ENCODE measurements at regions not wholly inside any gene's neighbourhood (a gene's known extent, or its start where the extent isn't known, plus 50 kb on each side); places are given as distances from the start of the nearest gene placed in this dataset.

DNA sequence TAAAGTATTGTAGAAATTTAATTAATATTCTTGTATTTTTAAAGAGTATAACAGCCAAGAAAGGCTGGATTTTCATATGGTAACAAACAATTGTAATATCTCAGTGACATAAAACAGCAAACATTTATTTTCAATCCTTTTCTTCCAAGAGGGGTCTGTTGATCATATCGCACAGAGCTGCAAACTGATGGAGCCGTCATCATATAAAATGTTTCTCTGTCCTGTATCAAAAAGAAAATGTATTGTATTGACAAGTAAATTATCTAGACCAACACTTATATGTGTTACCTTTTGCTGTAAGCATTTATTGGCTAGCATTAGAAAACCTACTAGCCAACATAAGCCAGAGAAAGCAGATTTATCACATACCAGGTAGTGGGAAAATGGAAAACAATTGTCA, 2861.4 kb upstream of the PCDH20 start:
- Histone ChIP-seq H3K36me3 (ENCODE audit: control insufficient read depth in 1 of 2, insufficient read depth in 2 of 2, low read length in 2 of 2) (no peaks in the 10 kb centered on the region), H3K27me3 (ENCODE audit: insufficient read depth, low read length) (no peaks in the 10 kb centered on the region), H3K9me2 (ENCODE audit: insufficient read depth) (0 out of 2 replicates have a peak, but pooled peaks cover 2% of the 10 kb centered on the region), H3K79me2 (ENCODE audit: insufficient read depth, low read length) (no peaks in the 10 kb centered on the region), H4K20me1 (ENCODE audit: insufficient read depth) (no peaks in the 10 kb centered on the region), H3K9ac (ENCODE audit: low read length) (no peak overlapping the region), H2AFZ (ENCODE audit: low read depth, low read length, poor library complexity, severe bottlenecking) (no peak overlapping the region), H3K9me3 (ENCODE audit: control insufficient read depth in 1 of 2, insufficient read depth in 1 of 2, low read depth in 1 of 2, low read length in 2 of 2) (peaks cover 3 to 5% of the 10 kb centered on the region in 2 experiments; a peak in 2 of 4 replicates), H3K27ac (ENCODE audit: low read depth, low read length) (no peak overlapping the region), H3K4me1 (ENCODE audit: control insufficient read depth in 1 of 2, insufficient read depth in 2 of 2, low read length in 2 of 2) (no peaks in the 10 kb centered on the region), H3K4me3 (replicated peaks in 1 of 2; ENCODE audit: low read depth in 1 of 2, low read length in 2 of 2) (no peak overlapping the region), H3K4me2 (ENCODE audit: low read length) (no peak overlapping the region)
- CTCF ChIA-PET, result no interaction called here
- TF ChIP-seq, protein P1, sequence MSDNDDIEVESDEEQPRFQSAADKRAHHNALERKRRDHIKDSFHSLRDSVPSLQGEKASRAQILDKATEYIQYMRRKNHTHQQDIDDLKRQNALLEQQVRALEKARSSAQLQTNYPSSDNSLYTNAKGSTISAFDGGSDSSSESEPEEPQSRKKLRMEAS (IDR thresholded peaks at IDR 0.05), result no peak
- TF ChIP-seq, protein P2, sequence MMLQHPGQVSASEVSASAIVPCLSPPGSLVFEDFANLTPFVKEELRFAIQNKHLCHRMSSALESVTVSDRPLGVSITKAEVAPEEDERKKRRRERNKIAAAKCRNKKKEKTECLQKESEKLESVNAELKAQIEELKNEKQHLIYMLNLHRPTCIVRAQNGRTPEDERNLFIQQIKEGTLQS (IDR thresholded peaks at IDR 0.05), result no peak
- TF ChIP-seq TCF7L2 (IDR thresholded peaks at IDR 0.05; ENCODE audit: borderline replicate concordance, extremely low read depth, insufficient read depth, insufficient read length) (no peak), POLR2A (IDR thresholded peaks at IDR 0.05; ENCODE audit: borderline replicate concordance, extremely low read depth, insufficient read depth, insufficient read length) (no peak), SP1 (IDR thresholded peaks at IDR 0.05; ENCODE audit: low read depth) (no peak), YY1 (IDR thresholded peaks at IDR 0.05; ENCODE audit: extremely low read depth, insufficient replicate concordance, low read depth, low read length) (no peak), CBX3 (IDR thresholded peaks at IDR 0.05; ENCODE audit: low read depth) (no peak), POLR2AphosphoS5 (IDR thresholded peaks at IDR 0.05; ENCODE audit: low read depth, low read length) (no peak)
- DNase-seq (ENCODE audit: low read depth, low spot score) (no peak), ATAC-seq (no peak)
- BruUV-seq (replicated peaks), result no TSS peak
- POLR2A ChIA-PET, result no interaction called here
- intact Hi-C loops (cut with micrococcal nuclease), result no loop called here
- RAD21 ChIA-PET (ENCODE audit: low non-redundant PET in 1 of 2, low total read pairs in 2 of 2, uncharacterized antibody in 2 of 2, unreplicated experiment in 2 of 2), result no interaction called here

DNA sequence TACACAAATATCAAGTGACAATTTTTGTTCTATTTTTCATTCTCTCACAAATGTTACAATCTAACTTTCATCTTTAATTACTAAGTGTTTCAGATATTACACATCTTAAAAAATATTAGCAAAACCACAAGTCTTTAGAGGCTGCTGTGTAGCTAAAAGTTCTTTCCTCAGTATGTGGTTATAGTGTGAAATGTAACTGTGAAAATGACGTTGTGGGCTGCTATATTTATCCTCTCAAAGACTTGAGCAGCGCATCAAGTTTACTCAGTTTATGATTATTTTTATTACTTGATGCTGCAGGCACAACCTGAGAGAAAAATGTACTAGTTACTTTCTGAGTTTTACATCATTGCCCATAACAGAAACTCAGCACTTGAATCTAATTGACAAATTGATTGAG, 2860.6 kb upstream of the PCDH20 start:
- H3K9ac ChIP-seq (ENCODE audit: low read length), result no peak overlapping the region
- H3K9me3 ChIP-seq (ENCODE audit: control insufficient read depth in 1 of 2, insufficient read depth in 1 of 2, low read depth in 1 of 2, low read length in 2 of 2), result peaks cover 3 to 5% of the 10 kb centered on the region in 2 experiments; a peak in 2 of 4 replicates
- no peaks in the 10 kb centered on the region for H3K4me1 ChIP-seq (ENCODE audit: control insufficient read depth in 1 of 2, insufficient read depth in 2 of 2, low read length in 2 of 2)
- BruUV-seq (replicated peaks), result no TSS peak
- H3K4me3 ChIP-seq (replicated peaks in 1 of 2; ENCODE audit: low read depth in 1 of 2, low read length in 2 of 2), result no peak overlapping the region
- H3K9me2 ChIP-seq (ENCODE audit: insufficient read depth), result 0 out of 2 replicates have a peak, but pooled peaks cover 2% of the 10 kb centered on the region
- intact Hi-C loops (cut with micrococcal nuclease), result no loop called here
- no peak overlapping the region for H3K27ac ChIP-seq (ENCODE audit: low read depth, low read length)
- RAD21 ChIA-PET (ENCODE audit: low non-redundant PET in 1 of 2, low total read pairs in 2 of 2, uncharacterized antibody in 2 of 2, unreplicated experiment in 2 of 2), result no interaction called here
- no peak overlapping the region for H2AFZ ChIP-seq (ENCODE audit: low read depth, low read length, poor library complexity, severe bottlenecking)
- CTCF ChIA-PET, result no interaction called here
- H3K36me3 ChIP-seq (ENCODE audit: control insufficient read depth in 1 of 2, insufficient read depth in 2 of 2, low read length in 2 of 2), result no peaks in the 10 kb centered on the region
- H3K4me2 ChIP-seq (ENCODE audit: low read length), result no peak overlapping the region
- no peaks in the 10 kb centered on the region for H3K79me2 ChIP-seq (ENCODE audit: insufficient read depth, low read length)
- no peaks in the 10 kb centered on the region for H3K27me3 ChIP-seq (ENCODE audit: insufficient read depth, low read length)
- POLR2A ChIA-PET, result no interaction called here
- ATAC-seq (no peak), DNase-seq (ENCODE audit: low read depth, low spot score) (no peak)
- no peaks in the 10 kb centered on the region for H4K20me1 ChIP-seq (ENCODE audit: insufficient read depth)
- TF ChIP-seq SP1 (IDR thresholded peaks at IDR 0.05; ENCODE audit: low read depth), result no peak
- TF ChIP-seq SIN3A (IDR thresholded peaks at IDR 0.05; ENCODE audit: low read depth), result no peak
- no peak for TF ChIP-seq EZH2 (IDR thresholded peaks at IDR 0.05)
- no peak for TF ChIP-seq EZH2phosphoT487 (IDR thresholded peaks at IDR 0.05; ENCODE audit: borderline replicate concordance)
- TF ChIP-seq, protein P3, sequence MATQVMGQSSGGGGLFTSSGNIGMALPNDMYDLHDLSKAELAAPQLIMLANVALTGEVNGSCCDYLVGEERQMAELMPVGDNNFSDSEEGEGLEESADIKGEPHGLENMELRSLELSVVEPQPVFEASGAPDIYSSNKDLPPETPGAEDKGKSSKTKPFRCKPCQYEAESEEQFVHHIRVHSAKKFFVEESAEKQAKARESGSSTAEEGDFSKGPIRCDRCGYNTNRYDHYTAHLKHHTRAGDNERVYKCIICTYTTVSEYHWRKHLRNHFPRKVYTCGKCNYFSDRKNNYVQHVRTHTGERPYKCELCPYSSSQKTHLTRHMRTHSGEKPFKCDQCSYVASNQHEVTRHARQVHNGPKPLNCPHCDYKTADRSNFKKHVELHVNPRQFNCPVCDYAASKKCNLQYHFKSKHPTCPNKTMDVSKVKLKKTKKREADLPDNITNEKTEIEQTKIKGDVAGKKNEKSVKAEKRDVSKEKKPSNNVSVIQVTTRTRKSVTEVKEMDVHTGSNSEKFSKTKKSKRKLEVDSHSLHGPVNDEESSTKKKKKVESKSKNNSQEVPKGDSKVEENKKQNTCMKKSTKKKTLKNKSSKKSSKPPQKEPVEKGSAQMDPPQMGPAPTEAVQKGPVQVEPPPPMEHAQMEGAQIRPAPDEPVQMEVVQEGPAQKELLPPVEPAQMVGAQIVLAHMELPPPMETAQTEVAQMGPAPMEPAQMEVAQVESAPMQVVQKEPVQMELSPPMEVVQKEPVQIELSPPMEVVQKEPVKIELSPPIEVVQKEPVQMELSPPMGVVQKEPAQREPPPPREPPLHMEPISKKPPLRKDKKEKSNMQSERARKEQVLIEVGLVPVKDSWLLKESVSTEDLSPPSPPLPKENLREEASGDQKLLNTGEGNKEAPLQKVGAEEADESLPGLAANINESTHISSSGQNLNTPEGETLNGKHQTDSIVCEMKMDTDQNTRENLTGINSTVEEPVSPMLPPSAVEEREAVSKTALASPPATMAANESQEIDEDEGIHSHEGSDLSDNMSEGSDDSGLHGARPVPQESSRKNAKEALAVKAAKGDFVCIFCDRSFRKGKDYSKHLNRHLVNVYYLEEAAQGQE (IDR thresholded peaks at IDR 0.05; ENCODE audit: low read depth), result no peak
- no peak for TF ChIP-seq SRF (IDR thresholded peaks at IDR 0.05; ENCODE audit: low read depth)
- no peak for TF ChIP-seq CBX3 (IDR thresholded peaks at IDR 0.05; ENCODE audit: low read depth)
- TF ChIP-seq TCF7L2 (IDR thresholded peaks at IDR 0.05; ENCODE audit: borderline replicate concordance, extremely low read depth, insufficient read depth, insufficient read length), result no peak
- TF ChIP-seq, protein P4, sequence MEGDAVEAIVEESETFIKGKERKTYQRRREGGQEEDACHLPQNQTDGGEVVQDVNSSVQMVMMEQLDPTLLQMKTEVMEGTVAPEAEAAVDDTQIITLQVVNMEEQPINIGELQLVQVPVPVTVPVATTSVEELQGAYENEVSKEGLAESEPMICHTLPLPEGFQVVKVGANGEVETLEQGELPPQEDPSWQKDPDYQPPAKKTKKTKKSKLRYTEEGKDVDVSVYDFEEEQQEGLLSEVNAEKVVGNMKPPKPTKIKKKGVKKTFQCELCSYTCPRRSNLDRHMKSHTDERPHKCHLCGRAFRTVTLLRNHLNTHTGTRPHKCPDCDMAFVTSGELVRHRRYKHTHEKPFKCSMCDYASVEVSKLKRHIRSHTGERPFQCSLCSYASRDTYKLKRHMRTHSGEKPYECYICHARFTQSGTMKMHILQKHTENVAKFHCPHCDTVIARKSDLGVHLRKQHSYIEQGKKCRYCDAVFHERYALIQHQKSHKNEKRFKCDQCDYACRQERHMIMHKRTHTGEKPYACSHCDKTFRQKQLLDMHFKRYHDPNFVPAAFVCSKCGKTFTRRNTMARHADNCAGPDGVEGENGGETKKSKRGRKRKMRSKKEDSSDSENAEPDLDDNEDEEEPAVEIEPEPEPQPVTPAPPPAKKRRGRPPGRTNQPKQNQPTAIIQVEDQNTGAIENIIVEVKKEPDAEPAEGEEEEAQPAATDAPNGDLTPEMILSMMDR (IDR thresholded peaks at IDR 0.05 in 2 of 3, conservative IDR thresholded peaks at IDR 0.05 in 1 of 3; ENCODE audit: borderline replicate concordance in 1 of 3, insufficient read depth in 1 of 3, low read depth in 2 of 3, low read length in 2 of 3), result no peak
- TF ChIP-seq ELF1 (IDR thresholded peaks at IDR 0.05; ENCODE audit: borderline replicate concordance, low read depth), result no peak

Data from HCT116 (cell line).